Activated CD4-positive, alpha-beta T cell treated with anti-CD3 and anti-CD28 coated beads, Interleukin-2, amount 10 ng/mL, durations not matched to agents 7 days and 5 days (primary cell): ENCODE measurements at regions not wholly inside any gene's neighbourhood (a gene's known extent, or its start where the extent isn't known, plus 50 kb on each side); places are given as distances from the start of the nearest gene placed in this dataset.

Source experiments
- CTCF ChIA-PET: fragments of 350-600 bp; sonication (Branson Sonifier 250); formaldehyde crosslinking; loops from one replicate; lab custom pipeline; 2021; ENCODE audit warnings: antibody characterized with exemption; lab: Charles Lee
- POLR2A ChIA-PET: fragments of 350-600 bp; sonication (Branson Sonifier 250); formaldehyde crosslinking; loops from one replicate; lab custom pipeline; 2021; ENCODE audit warnings: antibody characterized with exemption; lab: Charles Lee
- DNase-seq: peaks from one replicate; pipeline ENCODE4 v3.0.0-alpha.2; 2020
- H3K27ac Mint-ChIP-seq: one replicate; pipeline ENCODE4 v1.8.0; 2021; ENCODE audit warnings: mild to moderate bottlenecking, moderate library complexity, mixed read lengths
- H3K27me3 Mint-ChIP-seq: one replicate; pipeline ENCODE4 v1.8.0; 2021; ENCODE audit warnings: mixed read lengths
- H3K36me3 Mint-ChIP-seq: one replicate; pipeline ENCODE4 v1.8.0; 2021; ENCODE audit warnings: low read depth, mixed read lengths
- H3K4me1 Mint-ChIP-seq: one replicate; pipeline ENCODE4 v1.8.0; 2021; ENCODE audit warnings: mixed read lengths
- H3K4me3 Mint-ChIP-seq: one replicate; pipeline ENCODE4 v1.8.0; 2021; ENCODE audit warnings: mild to moderate bottlenecking, moderate library complexity, mixed read lengths
- H3K9me3 Mint-ChIP-seq: one replicate; pipeline ENCODE4 v1.8.0; 2021; ENCODE audit warnings: mixed read lengths

DNA sequence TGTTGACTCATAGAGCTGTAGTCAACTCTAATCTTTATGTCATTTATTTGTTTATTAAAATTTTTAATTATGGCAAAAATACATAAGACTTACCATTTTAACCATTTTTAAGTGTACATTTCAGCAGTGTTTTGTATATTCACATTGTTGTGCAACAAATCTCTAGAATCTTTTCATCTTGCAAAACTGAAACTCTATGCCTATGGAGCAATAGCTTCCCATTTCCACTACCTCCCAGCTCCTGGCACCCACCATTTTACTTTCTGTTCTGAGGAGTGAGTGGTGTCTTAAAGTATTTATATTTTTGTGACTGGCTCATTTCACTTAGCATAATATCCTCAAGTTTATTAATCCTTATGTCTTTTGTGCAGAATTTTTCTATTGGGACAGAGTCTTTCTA is 181.0 kb downstream of the GPAT3 start:
- Mint-ChIP-seq H3K36me3 (no peaks in the 10 kb centered on the region), H3K27ac (no peak overlapping the region), H3K4me1 (no peaks in the 10 kb centered on the region), H3K9me3 (no peaks in the 10 kb centered on the region), H3K27me3 (peaks cover 7% of the 10 kb centered on the region), H3K4me3 (no peak overlapping the region)
- no peak for DNase-seq
- POLR2A ChIA-PET = no interaction called here
- CTCF ChIA-PET = no interaction called here

- H3K36me3 Mint-ChIP-seq = no peaks in the 10 kb centered on the region
- H3K4me1 Mint-ChIP-seq = no peaks in the 10 kb centered on the region
- ChIA-PET POLR2A (no interaction called here), CTCF (no interaction called here)
- no peak for DNase-seq
- no peak overlapping the region for H3K4me3 Mint-ChIP-seq
- H3K27ac Mint-ChIP-seq = no peak overlapping the region
- H3K9me3 Mint-ChIP-seq = no peaks in the 10 kb centered on the region
- H3K27me3 Mint-ChIP-seq = peaks cover 6% of the 10 kb centered on the region
These were observed 177.0 kb downstream of the GPAT3 start for GRCh38 chr4:83712890-83713289.

DNA sequence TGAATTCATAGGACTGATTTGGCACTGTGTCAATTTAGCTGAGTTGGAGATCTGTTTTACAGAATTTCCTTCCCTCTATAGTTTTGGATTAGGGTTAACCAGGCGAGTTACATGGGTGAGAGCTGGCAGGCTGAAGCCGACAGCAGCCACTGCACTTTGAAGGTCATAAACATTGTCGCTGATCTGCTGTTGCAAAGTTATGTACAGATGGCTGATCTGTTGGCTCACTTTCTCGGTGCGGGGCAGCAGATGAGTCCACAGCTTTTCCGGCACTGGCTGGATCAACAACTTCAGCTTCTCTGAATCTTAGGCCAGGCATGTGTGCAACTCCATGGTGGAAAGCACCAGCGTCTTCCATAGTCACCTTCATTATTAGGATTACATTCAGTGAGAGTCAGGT is 173.7 kb downstream of the GPAT3 start:
- H3K27me3 Mint-ChIP-seq = peaks cover 3% of the 10 kb centered on the region

GRCh38 chr4:83708500-83709175 is 172.7 kb downstream of the GPAT3 start:
- no peak for DNase-seq
- Mint-ChIP-seq H3K27me3 (peaks cover 1% of the 10 kb centered on the region), H3K9me3 (no peaks in the 10 kb centered on the region), H3K27ac (no peak overlapping the region), H3K4me3 (no peak overlapping the region), H3K4me1 (no peaks in the 10 kb centered on the region), H3K36me3 (no peaks in the 10 kb centered on the region)
- POLR2A ChIA-PET = no interaction called here
- CTCF ChIA-PET = no interaction called here

More for the DNA sequence above, 173.7 kb downstream of the GPAT3 start:
- no peak for DNase-seq
- Mint-ChIP-seq H3K36me3 (no peaks in the 10 kb centered on the region), H3K4me3 (no peak overlapping the region), H3K27ac (no peak overlapping the region), H3K4me1 (no peaks in the 10 kb centered on the region), H3K9me3 (no peaks in the 10 kb centered on the region)
- ChIA-PET CTCF (no interaction called here), POLR2A (no interaction called here)

- Mint-ChIP-seq H3K4me1 (no peaks in the 10 kb centered on the region), H3K27me3 (peaks cover 1% of the 10 kb centered on the region)
- CTCF ChIA-PET = interaction anchor here (1.0 kb wide), 1 partner anchor 30 kb away, joined by 3 read pairs; no protein-coding TSS in a partner anchor
These were observed 168.9 kb downstream of the GPAT3 start for GRCh38 chr4:83704786-83705185.

DNA sequence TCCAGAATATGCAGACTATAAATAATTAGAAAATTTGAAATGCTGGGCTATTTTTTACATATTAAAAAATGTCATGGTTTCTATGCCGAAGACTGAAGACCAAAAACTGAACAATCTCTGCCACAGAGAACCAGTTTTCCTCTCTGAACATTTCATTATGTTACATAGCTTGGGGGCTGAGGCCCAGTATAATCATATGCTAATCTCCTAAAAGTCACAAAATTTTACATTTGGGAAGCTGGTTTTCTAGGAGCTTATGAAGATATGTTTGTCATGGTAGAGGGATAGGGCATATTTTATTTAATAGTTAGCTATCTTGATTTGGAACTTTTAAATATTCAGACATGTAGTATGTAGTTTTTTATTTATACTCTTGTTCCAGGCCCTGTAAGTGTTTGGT is 167.8 kb downstream of the GPAT3 start:
- Mint-ChIP-seq H3K36me3 (no peaks in the 10 kb centered on the region), H3K27ac (no peak overlapping the region), H3K9me3 (no peaks in the 10 kb centered on the region), H3K27me3 (peaks cover 1% of the 10 kb centered on the region), H3K4me1 (no peaks in the 10 kb centered on the region), H3K4me3 (no peak overlapping the region)
- ChIA-PET POLR2A (no interaction called here), CTCF (interaction anchor here (1.0 kb wide), 1 partner anchor 29 kb away, joined by 3 read pairs; no protein-coding TSS in a partner anchor)
- DNase-seq = no peak

More at GRCh38 chr4:83704786-83705185, 168.9 kb downstream of the GPAT3 start:
- H3K9me3 Mint-ChIP-seq = no peaks in the 10 kb centered on the region
- H3K36me3 Mint-ChIP-seq = no peaks in the 10 kb centered on the region
- H3K27ac Mint-ChIP-seq = no peak overlapping the region
- no peak overlapping the region for H3K4me3 Mint-ChIP-seq
- POLR2A ChIA-PET = no interaction called here
- no peak for DNase-seq

GRCh38 chr4:83701041-83701440 is 165.1 kb downstream of the GPAT3 start:
- Mint-ChIP-seq H3K4me1 (no peaks in the 10 kb centered on the region), H3K36me3 (no peaks in the 10 kb centered on the region), H3K27ac (no peak overlapping the region), H3K9me3 (no peaks in the 10 kb centered on the region), H3K27me3 (peaks cover 3% of the 10 kb centered on the region), H3K4me3 (no peak overlapping the region)
- no peak for DNase-seq
- CTCF ChIA-PET = no interaction called here
- POLR2A ChIA-PET = no interaction called here

- H3K36me3 Mint-ChIP-seq = no peaks in the 10 kb centered on the region
- H3K27ac Mint-ChIP-seq = no peak overlapping the region
- H3K9me3 Mint-ChIP-seq = no peaks in the 10 kb centered on the region
- ChIA-PET CTCF (no interaction called here), POLR2A (no interaction called here)
- no peak for DNase-seq
- peaks cover 2% of the 10 kb centered on the region for H3K27me3 Mint-ChIP-seq
- no peaks in the 10 kb centered on the region for H3K4me1 Mint-ChIP-seq
- H3K4me3 Mint-ChIP-seq = no peak overlapping the region
These were observed 163.4 kb downstream of the GPAT3 start for GRCh38 chr4:83699358-83699757.

DNA sequence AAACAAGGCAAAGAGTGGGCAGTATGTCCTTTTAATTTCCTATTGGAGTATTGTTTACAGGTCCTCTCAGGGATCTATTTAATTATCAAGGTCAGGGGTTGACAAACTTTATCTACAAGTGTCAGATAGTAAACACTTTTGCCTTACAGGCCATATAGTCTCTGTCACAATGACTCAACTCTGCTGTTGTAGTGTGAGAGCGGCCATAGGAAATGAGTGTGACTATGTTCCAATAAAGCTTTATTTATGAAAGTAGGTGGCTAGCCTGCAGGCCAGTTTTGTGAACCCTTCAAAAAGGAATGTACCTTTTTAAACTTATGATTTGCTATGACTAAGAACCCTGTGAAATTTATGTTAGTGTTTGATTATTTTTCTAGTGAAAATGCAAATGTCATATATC is 156.1 kb downstream of the GPAT3 start:
- no peak overlapping the region for H3K27ac Mint-ChIP-seq
- H3K27me3 Mint-ChIP-seq = no peaks in the 10 kb centered on the region
- no peaks in the 10 kb centered on the region for H3K36me3 Mint-ChIP-seq
- no peaks in the 10 kb centered on the region for H3K9me3 Mint-ChIP-seq
- DNase-seq = no peak
- H3K4me1 Mint-ChIP-seq = no peaks in the 10 kb centered on the region
- ChIA-PET CTCF (no interaction called here), POLR2A (no interaction called here)
- H3K4me3 Mint-ChIP-seq = no peak overlapping the region

- no peak overlapping the region for H3K4me3 Mint-ChIP-seq
- no peaks in the 10 kb centered on the region for H3K4me1 Mint-ChIP-seq
- H3K27me3 Mint-ChIP-seq = peaks cover 2% of the 10 kb centered on the region
- H3K9me3 Mint-ChIP-seq = no peaks in the 10 kb centered on the region
- no peak overlapping the region for H3K27ac Mint-ChIP-seq
- ChIA-PET CTCF (no interaction called here), POLR2A (no interaction called here)
- no peaks in the 10 kb centered on the region for H3K36me3 Mint-ChIP-seq
- no peak for DNase-seq
These were observed 150.3 kb downstream of the GPAT3 start for GRCh38 chr4:83686166-83686565.

- CTCF ChIA-PET = no interaction called here
- H3K9me3 Mint-ChIP-seq = no peaks in the 10 kb centered on the region
- H3K4me3 Mint-ChIP-seq = no peak overlapping the region
- DNase-seq = no peak
- H3K27ac Mint-ChIP-seq = no peak overlapping the region
- no peaks in the 10 kb centered on the region for H3K36me3 Mint-ChIP-seq
- POLR2A ChIA-PET = no interaction called here
- H3K4me1 Mint-ChIP-seq = no peaks in the 10 kb centered on the region
- H3K27me3 Mint-ChIP-seq = peaks cover 19% of the 10 kb centered on the region
These were observed 143.8 kb downstream of the GPAT3 start for GRCh38 chr4:83679692-83680091.

- no peaks in the 10 kb centered on the region for H3K4me1 Mint-ChIP-seq
- no peaks in the 10 kb centered on the region for H3K9me3 Mint-ChIP-seq
- H3K36me3 Mint-ChIP-seq = no peaks in the 10 kb centered on the region
- H3K4me3 Mint-ChIP-seq = no peak overlapping the region
- H3K27me3 Mint-ChIP-seq = peaks cover 19% of the 10 kb centered on the region
- no peak for DNase-seq
- ChIA-PET POLR2A (no interaction called here), CTCF (no interaction called here)
- no peak overlapping the region for H3K27ac Mint-ChIP-seq
These were observed 143.3 kb downstream of the GPAT3 start for GRCh38 chr4:83679254-83679653.

DNA sequence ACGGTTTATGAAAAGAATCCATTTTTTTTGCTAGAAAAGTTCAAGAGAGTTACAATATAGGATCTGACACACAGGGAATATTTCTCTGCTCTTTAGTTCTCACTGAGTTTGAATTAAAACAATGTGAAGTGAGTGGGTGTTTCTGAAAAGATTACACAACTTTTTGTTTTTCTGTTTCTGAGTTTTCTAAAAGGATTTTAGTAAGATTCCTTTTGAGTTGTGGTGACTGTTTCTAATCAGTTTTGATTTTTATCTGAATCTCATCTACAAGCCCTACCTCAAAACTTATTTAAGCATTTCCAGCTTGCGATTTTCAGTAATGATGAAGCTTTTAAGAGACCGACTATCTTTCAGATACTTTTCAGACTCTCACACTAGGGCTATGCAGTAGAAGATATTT is 141.7 kb downstream of the GPAT3 start:
- H3K4me3 Mint-ChIP-seq = no peak overlapping the region
- ChIA-PET POLR2A (no interaction called here), CTCF (interaction anchor here (0.7 kb wide), 1 partner anchor 208 kb away, joined by 3 read pairs; no protein-coding TSS in a partner anchor)
- no peak overlapping the region for H3K27ac Mint-ChIP-seq
- no peaks in the 10 kb centered on the region for H3K36me3 Mint-ChIP-seq
- H3K4me1 Mint-ChIP-seq = no peaks in the 10 kb centered on the region
- DNase-seq = no peak
- no peaks in the 10 kb centered on the region for H3K9me3 Mint-ChIP-seq
- peaks cover 19% of the 10 kb centered on the region for H3K27me3 Mint-ChIP-seq

GRCh38 chr4:83664741-83665140 is 128.8 kb downstream of the GPAT3 start:
- no peak overlapping the region for H3K4me3 Mint-ChIP-seq
- CTCF ChIA-PET = interaction anchor here (1.4 kb wide), 1 partner anchor 13 kb away, joined by 4 read pairs; no protein-coding TSS in a partner anchor
- DNase-seq = no peak
- H3K9me3 Mint-ChIP-seq = no peaks in the 10 kb centered on the region
- POLR2A ChIA-PET = no interaction called here
- no peaks in the 10 kb centered on the region for H3K36me3 Mint-ChIP-seq
- H3K27ac Mint-ChIP-seq = no peak overlapping the region
- H3K27me3 Mint-ChIP-seq = peaks cover 2% of the 10 kb centered on the region
- H3K4me1 Mint-ChIP-seq = peaks cover 7% of the 10 kb centered on the region
